Uterus (tissue), 2 donors: ENCODE measurements at regions not wholly inside any gene's neighbourhood (a gene's known extent, or its start where the extent isn't known, plus 50 kb on each side); places are given as distances from the start of the nearest gene placed in this dataset.

ENCODE experiments used
- CTCF ChIP-seq, 4 experiments: fragments of 200-600 bp in 2 of 4; fragments of 450-650 bp in 2 of 4; sonication (generic) in 2 of 4; IDR thresholded peaks; one replicate each; pipeline ENCODE4 v1.5.1; 2016 to 2019; ENCODE audit warnings: antibody characterized with exemption in 4 of 4, mild to moderate bottlenecking in 2 of 4, moderate library complexity in 1 of 4
- POLR2A ChIP-seq, 2 donors: fragments of 450-650 bp; IDR thresholded peaks; one replicate each; pipeline ENCODE4 v1.6.1; 2016; ENCODE audit warnings: antibody characterized with exemption in 2 of 2, mild to moderate bottlenecking in 1 of 2, moderate library complexity in 1 of 2

DNA sequence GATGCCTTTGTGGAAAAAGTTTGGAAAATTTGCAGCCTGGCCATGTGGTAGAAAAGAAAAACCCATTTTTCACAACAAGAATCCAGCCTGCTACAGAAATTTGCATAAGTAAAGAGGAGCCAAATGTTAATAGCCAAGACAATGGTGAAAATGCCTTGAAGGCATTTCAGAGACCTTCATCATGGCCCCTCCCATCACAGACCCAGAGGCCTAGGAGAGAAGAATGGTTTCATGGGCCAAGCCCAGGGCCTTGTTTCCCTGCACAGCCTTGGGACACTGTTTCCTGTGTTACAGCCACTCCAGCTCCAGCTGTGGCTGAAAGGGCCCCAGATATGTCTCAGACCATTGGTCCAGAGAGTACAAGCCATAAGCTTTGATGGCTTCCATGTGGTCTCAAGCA, 101.4 kb upstream of the LINC00632 start:
- TF ChIP-seq CTCF (IDR thresholded peaks at IDR 0.05) (no peak), POLR2A (IDR thresholded peaks at IDR 0.05) (no peak)
